Spleen (tissue), 7 donors: ENCODE measurements at regions not wholly inside any gene's neighbourhood (a gene's known extent, or its start where the extent isn't known, plus 50 kb on each side); places are given as distances from the start of the nearest gene placed in this dataset.

Experiments
- CTCF ChIP-seq, 11 experiments: fragments of 200-600 bp in 7 of 11; fragments of 450-650 bp in 4 of 11; sonication (generic) in 4 of 11; IDR thresholded peaks in 8 of 11; conservative IDR thresholded peaks in 3 of 11; 1 replicate in 7 of 11; 2 replicates in 4 of 11; pipeline versions ENCODE4 v1.4.0 to v1.8.0; 2016 to 2021; ENCODE audit warnings: antibody characterized with exemption in 11 of 11, inconsistent platforms in 4 of 11, mild to moderate bottlenecking in 1 of 11
- POLR2A ChIP-seq, 3 donors: fragments of 450-650 bp; IDR thresholded peaks; one replicate each; pipeline ENCODE4 v1.5.1; 2017; ENCODE audit warnings: antibody characterized with exemption in 3 of 3, mild to moderate bottlenecking in 1 of 3
- donor health status: DM: no; HTN: no; CAD: no; lungs with moderate emphysema.
- donor health status: DM: no; HTN: no; CAD: no.
- donor health status: DM: no; HTN: no; CAD: no.

GRCh38 chr2:84209941-84210340 is 249.1 kb downstream of the SUCLG1 start:
- TF ChIP-seq CTCF (IDR thresholded peaks at IDR 0.05 in 8 of 11, conservative IDR thresholded peaks at IDR 0.05 in 3 of 11), result no peak
- no peak for TF ChIP-seq POLR2A (IDR thresholded peaks at IDR 0.05)
